ENCODE measurements at regions not wholly inside any gene's neighbourhood (a gene's known extent, or its start where the extent isn't known, plus 50 kb on each side); places are given as distances from the start of the nearest gene placed in this dataset.

DNA sequence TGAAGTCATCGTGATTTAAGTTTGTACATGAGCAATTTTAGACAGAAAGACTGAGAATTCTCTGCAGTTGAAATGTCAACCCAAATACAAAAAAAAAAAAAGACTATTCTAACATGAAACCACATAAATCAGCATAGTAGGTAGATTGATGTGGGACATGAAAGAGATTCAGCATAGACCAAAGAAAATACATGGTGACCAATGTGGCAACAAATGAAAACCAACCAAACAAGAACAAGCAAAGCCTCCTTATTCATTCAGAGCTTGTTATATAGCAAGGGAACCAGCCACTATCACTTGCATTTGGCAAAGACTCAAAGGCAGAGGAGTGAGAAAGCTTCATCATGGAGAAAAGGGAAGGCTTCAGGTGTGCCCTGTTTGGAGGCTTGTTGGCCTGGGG, 144.4 kb upstream of the TMPO start:
- H3K4me3 ChIP-seq (ENCODE audit: control insufficient read depth, low read depth, low read length): no peak overlapping the region
- DNase-seq (ENCODE audit: low read depth): no peak
- TF ChIP-seq, protein P1, sequence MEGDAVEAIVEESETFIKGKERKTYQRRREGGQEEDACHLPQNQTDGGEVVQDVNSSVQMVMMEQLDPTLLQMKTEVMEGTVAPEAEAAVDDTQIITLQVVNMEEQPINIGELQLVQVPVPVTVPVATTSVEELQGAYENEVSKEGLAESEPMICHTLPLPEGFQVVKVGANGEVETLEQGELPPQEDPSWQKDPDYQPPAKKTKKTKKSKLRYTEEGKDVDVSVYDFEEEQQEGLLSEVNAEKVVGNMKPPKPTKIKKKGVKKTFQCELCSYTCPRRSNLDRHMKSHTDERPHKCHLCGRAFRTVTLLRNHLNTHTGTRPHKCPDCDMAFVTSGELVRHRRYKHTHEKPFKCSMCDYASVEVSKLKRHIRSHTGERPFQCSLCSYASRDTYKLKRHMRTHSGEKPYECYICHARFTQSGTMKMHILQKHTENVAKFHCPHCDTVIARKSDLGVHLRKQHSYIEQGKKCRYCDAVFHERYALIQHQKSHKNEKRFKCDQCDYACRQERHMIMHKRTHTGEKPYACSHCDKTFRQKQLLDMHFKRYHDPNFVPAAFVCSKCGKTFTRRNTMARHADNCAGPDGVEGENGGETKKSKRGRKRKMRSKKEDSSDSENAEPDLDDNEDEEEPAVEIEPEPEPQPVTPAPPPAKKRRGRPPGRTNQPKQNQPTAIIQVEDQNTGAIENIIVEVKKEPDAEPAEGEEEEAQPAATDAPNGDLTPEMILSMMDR (IDR thresholded peaks at IDR 0.05; ENCODE audit: control insufficient read depth, insufficient read depth, low read depth, low read length, missing control alignments): no peak

DNA sequence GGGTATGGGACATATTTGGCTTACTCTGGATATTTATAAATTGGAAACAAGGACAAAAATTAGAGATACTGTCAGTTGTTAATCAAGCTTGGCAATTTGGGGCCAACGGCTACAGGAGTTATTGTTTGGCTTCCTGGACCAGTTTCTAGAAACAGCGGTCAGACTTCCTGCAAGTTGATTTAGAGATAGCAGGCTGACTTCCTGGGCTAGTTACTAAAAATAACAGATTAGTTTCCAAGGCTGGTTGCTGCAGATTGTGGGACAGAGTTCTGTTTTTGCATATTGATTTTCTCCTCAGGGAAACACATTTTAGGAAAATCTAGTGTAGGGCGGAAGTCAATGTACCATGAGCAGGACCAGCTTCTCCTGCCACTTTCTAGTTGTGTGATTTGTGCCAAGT, 144.0 kb upstream of the TMPO start:
- TF ChIP-seq, protein P1 (IDR thresholded peaks at IDR 0.05; ENCODE audit: control insufficient read depth, insufficient read depth, low read depth, low read length, missing control alignments): no peak
- no peak overlapping the region for H3K4me3 ChIP-seq (ENCODE audit: control insufficient read depth, low read depth, low read length)
- no peak for DNase-seq (ENCODE audit: low read depth)

DNA sequence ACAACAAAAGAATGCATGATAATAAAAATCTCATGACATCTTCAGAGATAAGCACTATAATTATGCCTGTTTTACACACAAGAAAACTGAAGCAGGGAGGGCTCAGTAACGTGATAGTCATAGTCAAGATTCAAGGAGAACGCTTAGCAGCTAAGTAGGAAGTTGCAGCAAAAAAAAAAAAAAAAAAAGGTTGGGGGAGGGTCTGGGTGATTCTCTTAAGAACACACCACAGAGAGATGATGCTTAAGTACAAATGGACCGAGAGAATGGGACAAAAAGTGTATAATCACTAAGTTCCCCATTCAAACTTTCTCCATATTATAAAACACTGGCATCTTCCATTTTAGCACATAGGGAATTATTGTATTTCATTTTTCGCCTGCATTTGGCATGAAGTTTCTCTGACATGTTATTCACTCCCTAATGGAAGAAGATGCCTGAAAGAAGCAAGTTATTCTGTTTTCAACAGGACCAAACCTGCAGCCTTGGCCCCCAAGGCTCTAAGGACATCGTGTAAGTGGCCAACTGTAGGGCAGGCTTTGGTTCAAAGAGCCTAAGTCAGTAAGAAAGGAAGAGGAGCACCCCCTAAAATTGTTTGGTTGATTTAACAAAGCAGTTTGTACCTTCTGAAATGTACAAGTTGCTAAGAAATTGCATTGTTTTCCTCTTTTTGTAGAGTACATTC, 142.9 kb upstream of the TMPO start:
- DNase-seq (ENCODE audit: low read depth): no peak
- TF ChIP-seq, protein P1 (IDR thresholded peaks at IDR 0.05; ENCODE audit: control insufficient read depth, insufficient read depth, low read depth, low read length, missing control alignments): no peak
- no peak overlapping the region for H3K4me3 ChIP-seq (ENCODE audit: control insufficient read depth, low read depth, low read length)

DNA sequence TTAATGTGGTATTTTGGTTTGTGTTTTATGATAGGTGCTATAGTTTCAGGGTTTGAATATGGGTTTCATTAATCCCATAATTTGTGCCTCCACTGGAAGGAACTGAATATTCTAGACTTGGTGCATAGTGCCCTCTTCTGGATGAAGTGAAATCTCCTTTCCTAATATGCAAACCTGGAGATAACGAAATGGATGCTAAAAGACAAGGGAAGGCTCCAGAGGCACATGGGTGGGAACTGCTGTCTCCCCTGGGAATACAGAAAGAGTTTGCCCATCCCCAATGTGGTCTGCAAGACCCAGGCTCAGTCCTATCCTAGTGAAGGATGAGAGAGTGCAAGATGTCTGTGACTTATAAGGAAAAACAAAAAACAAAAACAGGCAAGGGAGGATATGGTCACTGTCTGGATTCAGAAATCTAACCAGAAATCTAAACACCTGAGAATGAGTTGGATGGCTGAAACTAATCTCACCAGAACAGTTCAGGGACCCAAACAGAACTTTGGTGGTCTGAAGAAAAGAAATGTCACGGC, 142.3 kb upstream of the TMPO start:
- TF ChIP-seq, protein P1 (IDR thresholded peaks at IDR 0.05; ENCODE audit: control insufficient read depth, insufficient read depth, low read depth, low read length, missing control alignments): peak; percentile 61
- DNase-seq (ENCODE audit: low read depth): peak; percentile 11
- H3K4me3 ChIP-seq (ENCODE audit: control insufficient read depth, low read depth, low read length): no peak overlapping the region

DNA sequence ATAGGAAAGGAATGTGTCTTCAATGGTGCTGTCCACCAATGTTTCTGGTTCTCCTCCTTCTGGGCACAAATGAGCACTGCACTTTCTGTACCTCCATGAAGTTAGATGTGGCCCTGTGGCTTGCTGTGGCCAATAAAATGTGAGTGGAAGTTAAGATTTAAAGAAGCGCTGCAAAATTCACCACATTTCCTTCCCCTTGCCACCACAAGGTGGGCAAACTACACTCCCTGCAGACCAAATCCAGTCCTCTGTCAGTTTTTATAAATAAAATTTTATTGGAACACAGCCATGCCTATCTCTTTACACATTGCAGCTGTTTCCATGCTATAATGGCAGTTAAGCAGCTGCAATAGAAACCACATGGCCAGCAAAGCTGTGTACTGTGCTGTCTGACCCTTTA, 141.4 kb upstream of the TMPO start:
- TF ChIP-seq, protein P1 (IDR thresholded peaks at IDR 0.05; ENCODE audit: control insufficient read depth, insufficient read depth, low read depth, low read length, missing control alignments): peak; percentile 41
- H3K4me3 ChIP-seq (ENCODE audit: control insufficient read depth, low read depth, low read length): no peak overlapping the region
- DNase-seq (ENCODE audit: low read depth): no peak

DNA sequence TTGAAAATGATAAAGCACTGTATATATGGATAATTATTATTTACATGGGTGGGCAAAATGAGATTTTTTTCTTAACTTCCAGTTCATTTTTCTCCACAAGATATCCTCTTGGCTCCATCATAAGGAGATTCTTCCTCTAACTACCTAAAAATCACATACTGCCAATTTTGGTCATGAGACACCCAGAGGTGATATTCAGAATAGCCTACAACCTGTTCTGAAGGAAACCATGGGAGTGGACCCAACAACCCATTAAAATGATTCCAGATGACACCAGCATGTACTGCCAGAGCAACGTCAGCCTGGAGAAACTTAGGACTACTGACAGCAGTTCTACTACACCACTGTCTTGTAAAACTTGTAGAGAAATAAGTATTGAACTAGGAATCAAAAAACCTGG, 136.3 kb upstream of the TMPO start:
- TF ChIP-seq, protein P1 (IDR thresholded peaks at IDR 0.05; ENCODE audit: control insufficient read depth, insufficient read depth, low read depth, low read length, missing control alignments): no peak
- H3K4me3 ChIP-seq (ENCODE audit: control insufficient read depth, low read depth, low read length): no peak overlapping the region
- DNase-seq (ENCODE audit: low read depth): no peak
